Esophagus squamous epithelium (tissue), 5 donors: ENCODE measurements at regions not wholly inside any gene's neighbourhood (a gene's known extent, or its start where the extent isn't known, plus 50 kb on each side); places are given as distances from the start of the nearest gene placed in this dataset.

Experiments
- DNase-seq: peaks from one replicate; lab custom pipeline; 2025; lab: John Stamatoyannopoulos, UW
- H3K27ac ChIP-seq, 4 donors: fragments of 200-600 bp; sonication (generic); one replicate each; pipeline ENCODE4 v1.5.1; 2016 to 2019; ENCODE audit warnings: mild to moderate bottlenecking in 1 of 4
- H3K27me3 ChIP-seq, 4 donors: fragments of 200-600 bp; sonication (generic); 1 replicate in 3 of 4; 2 replicates in 1 of 4; pipeline versions ENCODE4 v1.5.1 to v1.6.0; 2017 to 2021; ENCODE audit warnings: antibody characterized with exemption in 1 of 4
- H3K36me3 ChIP-seq, 3 donors: fragments of 200-600 bp; sonication (generic); one replicate each; pipeline ENCODE4 v1.5.1; 2016 to 2019
- H3K4me1 ChIP-seq, 3 donors: fragments of 200-600 bp; sonication (generic); one replicate each; pipeline ENCODE4 v1.5.1; 2017 to 2019
- H3K4me3 ChIP-seq, 4 donors: fragments of 200-600 bp; sonication (generic); 1 replicate in 3 of 4; 2 replicates in 1 of 4; pipeline ENCODE4 v1.5.1; 2016 to 2019; ENCODE audit warnings: mild to moderate bottlenecking in 2 of 4, moderate library complexity in 1 of 4
- H3K9me3 ChIP-seq, 3 donors: fragments of 200-600 bp; sonication (generic); one replicate each; pipeline ENCODE4 v1.5.1; 2016 to 2019
- CTCF ChIP-seq, 6 experiments: fragments of 450-650 bp in 4 of 6; fragments of 200-600 bp in 2 of 6; sonication (generic) in 2 of 6; IDR thresholded peaks; one replicate each; pipeline ENCODE4 v1.5.1; 2016 to 2019; ENCODE audit warnings: antibody characterized with exemption in 6 of 6, mild to moderate bottlenecking in 4 of 6, moderate library complexity in 4 of 6
- POLR2A ChIP-seq, 4 donors: fragments of 450-650 bp; IDR thresholded peaks; one replicate each; pipeline ENCODE4 v1.6.1; 2017; ENCODE audit warnings: antibody characterized with exemption in 4 of 4, mild to moderate bottlenecking in 4 of 4, moderate library complexity in 3 of 4
- WGBS, 2 donors: methylation state at CpG; one replicate each; pipeline ENCODE4 v1.1.5; 2018; 5-methylcytosine and 5-hydroxymethylcytosine counted together
- intact Hi-C: fragments of 100-400 bp; cut with DNase I; formaldehyde crosslinking; loops from one replicate; pipeline ENCODE4 v1.15.0; 2022
- donor health status: DM: yes; HTN: yes; CAD: no.

GRCh38 chr15:97196048-97197014 is 764.2 kb upstream of the ARRDC4 start:
- no peak for DNase-seq
- Histone ChIP-seq H3K27me3 (no peaks in the 10 kb centered on the region), H3K36me3 (no peaks in the 10 kb centered on the region), H3K4me1 (no peaks in the 10 kb centered on the region), H3K27ac (no peak overlapping the region), H3K9me3 (peaks cover 0 to 3% (median 0%) of the 10 kb centered on the region in 3 donors), H3K4me3 (no peak overlapping the region)
- no peak for TF ChIP-seq CTCF (IDR thresholded peaks at IDR 0.05)
- no peak for TF ChIP-seq POLR2A (IDR thresholded peaks at IDR 0.05)
- intact Hi-C loops, result no loop called here
- 60 to 68% methylated on average over 16 of the region's 16 CpGs for WGBS, 2 donors

DNA sequence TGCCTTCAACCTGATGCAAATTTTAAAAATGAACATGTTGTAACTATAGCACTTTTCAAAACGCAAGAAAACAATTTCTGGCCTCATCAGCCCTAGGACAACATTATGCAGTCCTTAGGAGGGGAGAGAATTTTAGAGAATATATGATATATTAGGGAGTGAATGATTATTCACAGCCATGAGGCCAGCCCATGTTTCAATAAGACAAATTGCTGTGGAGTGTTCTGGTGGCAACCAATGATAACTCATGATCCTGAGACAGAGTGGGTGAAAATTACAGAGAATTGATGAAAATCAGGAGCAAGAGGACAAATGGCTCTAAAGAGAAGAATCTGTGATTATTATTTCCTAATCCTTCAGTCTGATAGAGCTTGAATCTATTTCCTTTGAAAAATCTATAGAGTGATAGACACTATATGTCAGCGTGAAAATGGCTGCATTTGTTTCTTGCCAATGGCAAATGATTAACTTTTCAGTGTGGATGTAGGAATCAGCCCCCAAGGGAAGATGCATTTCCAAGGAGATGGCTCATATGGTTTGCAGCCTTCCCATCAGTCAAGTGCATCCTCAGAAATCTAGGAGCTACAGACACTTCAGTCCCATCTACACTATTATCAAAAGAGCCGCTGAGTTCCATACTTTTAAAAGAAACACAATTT is 761.0 kb upstream of the ARRDC4 start:
- no peaks in the 10 kb centered on the region for H3K27me3 ChIP-seq
- no peak overlapping the region for H3K4me3 ChIP-seq
- no peak overlapping the region for H3K27ac ChIP-seq
- H3K36me3 ChIP-seq, result no peaks in the 10 kb centered on the region
- H3K9me3 ChIP-seq, result no peaks in the 10 kb centered on the region
- no peaks in the 10 kb centered on the region for H3K4me1 ChIP-seq
- 79 to 81% methylated on average over 3 of the region's 3 CpGs for WGBS, 2 donors
- intact Hi-C loops, result no loop called here
- TF ChIP-seq CTCF (IDR thresholded peaks at IDR 0.05) (no peak), POLR2A (IDR thresholded peaks at IDR 0.05) (no peak)
- no peak for DNase-seq

- Histone ChIP-seq H3K4me1 (no peaks in the 10 kb centered on the region), H3K27ac (no peak overlapping the region), H3K36me3 (no peaks in the 10 kb centered on the region), H3K27me3 (no peaks in the 10 kb centered on the region), H3K9me3 (no peaks in the 10 kb centered on the region), H3K4me3 (no peak overlapping the region)
- TF ChIP-seq POLR2A (IDR thresholded peaks at IDR 0.05), result no peak
- TF ChIP-seq CTCF (IDR thresholded peaks at IDR 0.05), result no peak
- WGBS, 2 donors, result 71 to 88% methylated on average over 2 of the region's 2 CpGs
- no peak for DNase-seq
- intact Hi-C loops, result no loop called here
Measured at GRCh38 chr15:97200161-97200560, 760.3 kb upstream of the ARRDC4 start.

DNA sequence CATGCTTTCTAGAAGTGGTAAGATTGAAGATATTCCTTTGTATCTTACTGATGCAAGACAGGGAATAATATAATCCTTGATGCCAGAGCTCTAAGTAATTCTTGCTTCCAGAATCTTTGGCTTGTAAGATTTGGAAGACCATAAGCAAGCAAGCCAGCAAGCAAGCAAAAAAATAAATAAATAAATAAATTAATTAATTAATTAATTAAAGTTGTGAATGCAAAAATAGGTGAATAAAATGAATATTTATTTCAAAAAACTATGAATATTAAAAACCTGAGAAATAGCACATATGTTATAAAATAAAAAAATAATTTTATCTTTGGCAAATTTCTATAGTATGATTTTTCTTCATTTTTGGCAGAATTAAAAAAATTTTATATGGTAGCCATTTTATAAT is 750.2 kb upstream of the ARRDC4 start:
- H3K9me3 ChIP-seq, result no peaks in the 10 kb centered on the region
- no peak overlapping the region for H3K27ac ChIP-seq
- TF ChIP-seq POLR2A (IDR thresholded peaks at IDR 0.05) (no peak), CTCF (IDR thresholded peaks at IDR 0.05) (no peak)
- intact Hi-C loops, result no loop called here
- no peaks in the 10 kb centered on the region for H3K36me3 ChIP-seq
- DNase-seq, result no peak
- no peaks in the 10 kb centered on the region for H3K27me3 ChIP-seq
- no peak overlapping the region for H3K4me3 ChIP-seq
- H3K4me1 ChIP-seq, result no peaks in the 10 kb centered on the region

GRCh38 chr15:97215629-97216028 is 744.9 kb upstream of the ARRDC4 start:
- Histone ChIP-seq H3K27ac (no peak overlapping the region), H3K9me3 (no peaks in the 10 kb centered on the region), H3K27me3 (no peaks in the 10 kb centered on the region), H3K36me3 (no peaks in the 10 kb centered on the region), H3K4me1 (no peaks in the 10 kb centered on the region), H3K4me3 (no peak overlapping the region)
- DNase-seq, result no peak
- TF ChIP-seq CTCF (IDR thresholded peaks at IDR 0.05) (no peak), POLR2A (IDR thresholded peaks at IDR 0.05) (no peak)
- intact Hi-C loops, result no loop called here
